Nephron progenitor cell (in vitro differentiated cells): ENCODE measurements at regions not wholly inside any gene's neighbourhood (a gene's known extent, or its start where the extent isn't known, plus 50 kb on each side); places are given as distances from the start of the nearest gene placed in this dataset.

ENCODE experiments used
- DNase-seq: peaks from one replicate; pipeline ENCODE4 v3.0.0; 2021
- H3K27ac Mint-ChIP-seq: 2 replicates; pipeline ENCODE4 v1.8.0; 2021; ENCODE audit warnings: mild to moderate bottlenecking, moderate library complexity, mixed read lengths
- H3K27me3 Mint-ChIP-seq: 2 replicates; pipeline ENCODE4 v1.8.0; 2021; ENCODE audit warnings: mild to moderate bottlenecking, low read depth, mixed read lengths; ENCODE audit not compliant: poor library complexity
- H3K36me3 Mint-ChIP-seq: 2 replicates; pipeline ENCODE4 v1.8.0; 2021; ENCODE audit warnings: low read depth, mixed read lengths
- H3K4me1 Mint-ChIP-seq: 2 replicates; pipeline ENCODE4 v1.8.0; 2021; ENCODE audit warnings: mixed read lengths
- H3K4me3 Mint-ChIP-seq: 2 replicates; pipeline ENCODE4 v1.8.0; 2021; ENCODE audit warnings: mild to moderate bottlenecking, moderate library complexity, mixed read lengths
- H3K9me3 Mint-ChIP-seq: 2 replicates; pipeline ENCODE4 v1.8.0; 2021; ENCODE audit warnings: mild to moderate bottlenecking, moderate library complexity, mixed read lengths
- CTCF ChIP-seq: fragments of 200-600 bp; sonication (generic); IDR thresholded peaks from 2 replicates; pipeline ENCODE4 v1.5.0; 2021; ENCODE audit warnings: antibody characterized with exemption

- Mint-ChIP-seq H3K9me3 (peaks cover 20% of the 10 kb centered on the region), H3K4me1 (peaks cover 5% of the 10 kb centered on the region), H3K36me3 (no peaks in the 10 kb centered on the region), H3K27ac (no peak overlapping the region), H3K27me3 (peaks cover 4% of the 10 kb centered on the region), H3K4me3 (no peak overlapping the region)
- DNase-seq: no peak
- no peak for TF ChIP-seq CTCF
Observed at GRCh38 chr20:22293886-22294285, 290.5 kb downstream of the FOXA2 start.

GRCh38 chr20:22289442-22289841, 294.9 kb downstream of the FOXA2 start:
- TF ChIP-seq CTCF: no peak
- no peak for DNase-seq
- H3K27me3 Mint-ChIP-seq: peaks cover 9% of the 10 kb centered on the region
- H3K4me3 Mint-ChIP-seq: no peak overlapping the region
- no peak overlapping the region for H3K27ac Mint-ChIP-seq
- H3K4me1 Mint-ChIP-seq: no peaks in the 10 kb centered on the region
- peaks cover 10% of the 10 kb centered on the region for H3K9me3 Mint-ChIP-seq
- no peaks in the 10 kb centered on the region for H3K36me3 Mint-ChIP-seq

GRCh38 chr20:22288957-22289356, 295.4 kb downstream of the FOXA2 start:
- no peak for TF ChIP-seq CTCF
- Mint-ChIP-seq H3K27ac (no peak overlapping the region), H3K4me3 (no peak overlapping the region), H3K27me3 (peaks cover 9% of the 10 kb centered on the region), H3K36me3 (no peaks in the 10 kb centered on the region), H3K9me3 (peaks cover 10% of the 10 kb centered on the region), H3K4me1 (no peaks in the 10 kb centered on the region)
- DNase-seq: no peak

GRCh38 chr20:22288156-22288555, 296.2 kb downstream of the FOXA2 start:
- H3K36me3 Mint-ChIP-seq: no peaks in the 10 kb centered on the region
- no peak for DNase-seq
- H3K27ac Mint-ChIP-seq: no peak overlapping the region
- H3K4me1 Mint-ChIP-seq: no peaks in the 10 kb centered on the region
- peaks cover 9% of the 10 kb centered on the region for H3K27me3 Mint-ChIP-seq
- H3K4me3 Mint-ChIP-seq: no peak overlapping the region
- H3K9me3 Mint-ChIP-seq: peaks cover 6% of the 10 kb centered on the region
- TF ChIP-seq CTCF: no peak

GRCh38 chr20:22285555-22285954, 298.8 kb downstream of the FOXA2 start:
- Mint-ChIP-seq H3K4me3 (no peak overlapping the region), H3K9me3 (peaks cover 2% of the 10 kb centered on the region), H3K4me1 (no peaks in the 10 kb centered on the region), H3K27ac (no peak overlapping the region), H3K27me3 (peaks cover 10% of the 10 kb centered on the region), H3K36me3 (no peaks in the 10 kb centered on the region)
- no peak for DNase-seq
- TF ChIP-seq CTCF: no peak

GRCh38 chr20:22282696-22283095, 301.7 kb downstream of the FOXA2 start:
- no peak for DNase-seq
- Mint-ChIP-seq H3K9me3 (peaks cover 2% of the 10 kb centered on the region), H3K4me3 (no peak overlapping the region), H3K4me1 (no peaks in the 10 kb centered on the region), H3K27me3 (peaks cover 11% of the 10 kb centered on the region), H3K27ac (no peak overlapping the region), H3K36me3 (no peaks in the 10 kb centered on the region)
- TF ChIP-seq CTCF: no peak
